A673 (cell line): ENCODE measurements at regions not wholly inside any gene's neighbourhood (a gene's known extent, or its start where the extent isn't known, plus 50 kb on each side); places are given as distances from the start of the nearest gene placed in this dataset.

Experiments used
- EZH2 ChIP-seq: fragments of 200-600 bp; sonication (generic); IDR thresholded peaks from 2 replicates; pipeline ENCODE4 v1.6.1; 2017; ENCODE audit warnings: borderline replicate concordance, low read depth, mild to moderate bottlenecking, mixed read lengths, antibody characterized with exemption, low read length; ENCODE audit not compliant: poor library complexity, severe bottlenecking
- TF ChIP-seq, protein P1 (sequence below): fragments of 300-800, 200-600 bp; sonication (generic); conservative IDR thresholded peaks from 2 replicates; pipeline ENCODE4 v1.5.1; 2017; ENCODE audit warnings: low read depth, mild to moderate bottlenecking, antibody characterized with exemption, low read length, moderate library complexity, mixed read lengths

- TF ChIP-seq, protein P1, sequence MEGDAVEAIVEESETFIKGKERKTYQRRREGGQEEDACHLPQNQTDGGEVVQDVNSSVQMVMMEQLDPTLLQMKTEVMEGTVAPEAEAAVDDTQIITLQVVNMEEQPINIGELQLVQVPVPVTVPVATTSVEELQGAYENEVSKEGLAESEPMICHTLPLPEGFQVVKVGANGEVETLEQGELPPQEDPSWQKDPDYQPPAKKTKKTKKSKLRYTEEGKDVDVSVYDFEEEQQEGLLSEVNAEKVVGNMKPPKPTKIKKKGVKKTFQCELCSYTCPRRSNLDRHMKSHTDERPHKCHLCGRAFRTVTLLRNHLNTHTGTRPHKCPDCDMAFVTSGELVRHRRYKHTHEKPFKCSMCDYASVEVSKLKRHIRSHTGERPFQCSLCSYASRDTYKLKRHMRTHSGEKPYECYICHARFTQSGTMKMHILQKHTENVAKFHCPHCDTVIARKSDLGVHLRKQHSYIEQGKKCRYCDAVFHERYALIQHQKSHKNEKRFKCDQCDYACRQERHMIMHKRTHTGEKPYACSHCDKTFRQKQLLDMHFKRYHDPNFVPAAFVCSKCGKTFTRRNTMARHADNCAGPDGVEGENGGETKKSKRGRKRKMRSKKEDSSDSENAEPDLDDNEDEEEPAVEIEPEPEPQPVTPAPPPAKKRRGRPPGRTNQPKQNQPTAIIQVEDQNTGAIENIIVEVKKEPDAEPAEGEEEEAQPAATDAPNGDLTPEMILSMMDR = no peak
- no peak for TF ChIP-seq EZH2
These were observed 158.1 kb downstream of the EFNB2 start for GRCh38 chr13:106377341-106377740.
